HG03342 (cell line): ENCODE measurements at regions not wholly inside any gene's neighbourhood (a gene's known extent, or its start where the extent isn't known, plus 50 kb on each side); places are given as distances from the start of the nearest gene placed in this dataset.
"Not testable (repeated sequence)": the region's sequence is repeated elsewhere in the genome, so short reads cannot be mapped to it uniquely, and the experiment has no call there.

Experiments used
- ATAC-seq: cut with Tn5 transposase; IDR thresholded peaks from one replicate; pipeline ENCODE4 v1.9.1; 2021; ENCODE audit warnings: mild to moderate bottlenecking, moderate library complexity; ENCODE audit not compliant: unreplicated experiment

DNA sequence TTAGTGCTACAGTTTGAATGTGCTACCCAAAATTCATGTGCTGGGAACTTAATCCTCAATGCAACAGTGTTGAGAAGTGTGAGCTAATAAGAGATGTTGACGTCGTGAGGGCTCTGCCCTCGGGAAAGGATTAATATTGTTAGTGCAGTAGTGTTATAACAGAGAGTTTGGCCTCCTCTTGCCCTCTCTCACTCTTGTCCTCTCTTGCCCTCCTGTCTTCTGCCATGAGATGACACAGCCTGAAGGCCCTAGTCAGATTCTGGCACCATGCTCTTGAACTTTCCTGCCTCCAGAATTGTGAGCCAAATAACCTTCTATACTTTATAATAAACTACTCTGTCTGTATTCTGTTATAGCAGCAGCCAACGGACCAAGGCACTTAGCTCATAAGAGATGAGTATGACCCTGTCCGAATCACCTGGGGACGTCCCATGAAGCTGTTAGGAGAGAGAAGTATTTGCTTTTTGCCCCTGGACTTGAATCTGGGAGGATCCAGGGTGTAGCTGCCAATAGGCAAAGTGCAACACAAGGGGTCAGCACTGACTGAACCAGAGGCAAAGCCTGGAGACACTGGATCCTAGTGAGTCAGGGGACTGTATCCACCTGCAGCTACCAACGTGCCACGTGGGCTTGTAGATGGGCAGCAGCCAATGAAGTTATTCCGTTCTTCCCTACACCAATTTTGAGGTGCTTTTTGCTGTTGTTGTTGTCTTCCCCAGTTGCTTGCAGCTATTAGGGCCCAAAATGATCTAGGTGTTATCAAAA is 233.7 kb downstream of the THBS2 start:
- ATAC-seq = no peak

DNA sequence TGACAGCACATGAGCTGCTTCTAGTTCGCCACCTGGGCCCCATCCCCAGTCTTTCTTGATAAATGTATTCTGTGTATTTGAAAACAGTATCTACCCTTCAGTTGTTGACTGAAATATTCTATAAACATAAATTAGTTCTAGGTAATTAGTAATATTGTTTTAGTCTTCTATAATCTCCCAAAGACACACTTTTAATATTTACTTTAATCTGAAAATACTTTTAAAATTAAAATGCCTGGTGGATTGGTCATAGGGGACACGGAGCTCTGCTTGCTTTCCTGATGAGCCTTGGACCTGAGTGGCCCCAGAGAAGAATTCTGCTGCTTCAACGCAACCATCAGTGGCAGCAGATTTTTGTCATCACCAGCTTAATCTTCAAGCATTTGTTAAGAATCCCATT is 234.5 kb downstream of the THBS2 start:
- no peak for ATAC-seq

DNA sequence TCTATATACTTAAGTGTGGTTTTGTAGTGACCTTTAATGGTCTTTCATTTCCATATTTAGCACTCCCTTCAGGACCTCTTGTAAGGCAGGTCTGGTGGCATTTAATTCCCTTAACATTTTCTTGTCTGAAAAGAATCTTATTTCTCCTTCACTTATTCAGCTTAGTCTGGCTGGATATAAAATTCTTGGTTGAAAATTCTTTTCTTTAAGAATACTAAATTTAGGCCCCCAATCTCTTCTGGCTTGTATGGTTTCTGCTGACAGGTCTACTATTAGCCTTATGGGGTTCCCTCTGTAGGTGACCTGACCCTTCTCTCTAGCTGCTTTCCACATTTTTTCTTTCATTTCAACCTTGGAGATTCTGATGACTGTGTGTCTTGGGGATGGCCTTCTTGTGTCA is 236.9 kb downstream of the THBS2 start:
- no peak for ATAC-seq

DNA sequence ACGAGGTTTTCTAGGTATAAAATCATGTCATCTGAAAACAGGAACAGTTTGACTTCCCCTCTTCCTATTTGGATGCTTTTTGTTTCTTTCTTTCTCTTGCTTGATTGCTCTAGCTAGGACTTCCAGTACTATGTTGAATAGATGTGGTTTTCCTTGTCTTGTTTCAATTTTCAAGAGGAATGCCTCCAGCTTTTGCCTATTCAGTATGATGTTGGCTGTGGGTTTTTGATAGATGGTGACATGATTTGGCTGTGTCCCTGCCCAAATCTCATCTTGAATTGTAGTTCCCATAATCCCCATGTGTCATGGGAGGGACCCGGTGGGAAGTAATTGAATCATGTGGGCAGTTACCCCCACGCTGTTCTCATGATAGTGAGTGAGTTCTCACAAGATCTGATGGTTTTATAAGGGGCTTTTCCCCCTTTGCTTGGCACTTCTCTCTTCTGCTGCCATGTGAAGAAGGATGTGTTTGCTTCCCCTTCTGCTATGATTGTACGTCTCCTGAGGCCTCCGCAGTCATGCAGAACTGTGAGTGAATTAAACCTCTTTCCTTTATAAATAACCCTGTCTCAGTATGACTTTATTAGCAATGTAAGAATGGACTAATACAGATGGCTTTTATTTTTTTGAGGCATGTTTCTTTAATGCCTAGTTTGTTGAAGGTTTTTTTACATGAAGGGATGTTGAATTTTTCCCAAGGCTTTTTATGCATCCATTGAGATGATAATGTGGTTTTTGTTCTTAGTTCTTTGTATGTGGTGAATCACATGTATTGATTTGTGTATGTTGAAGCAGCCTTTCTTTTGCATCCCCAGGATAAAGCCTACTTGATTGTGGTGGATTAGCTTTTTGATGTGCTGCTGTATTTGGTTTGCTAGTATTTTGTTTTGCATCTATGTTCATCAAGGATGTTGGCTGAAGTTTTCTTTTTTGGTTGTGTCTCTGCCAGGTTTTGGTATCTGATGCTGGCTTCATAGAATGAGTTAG is 239.1 kb downstream of the THBS2 start:
- ATAC-seq = no peak

DNA sequence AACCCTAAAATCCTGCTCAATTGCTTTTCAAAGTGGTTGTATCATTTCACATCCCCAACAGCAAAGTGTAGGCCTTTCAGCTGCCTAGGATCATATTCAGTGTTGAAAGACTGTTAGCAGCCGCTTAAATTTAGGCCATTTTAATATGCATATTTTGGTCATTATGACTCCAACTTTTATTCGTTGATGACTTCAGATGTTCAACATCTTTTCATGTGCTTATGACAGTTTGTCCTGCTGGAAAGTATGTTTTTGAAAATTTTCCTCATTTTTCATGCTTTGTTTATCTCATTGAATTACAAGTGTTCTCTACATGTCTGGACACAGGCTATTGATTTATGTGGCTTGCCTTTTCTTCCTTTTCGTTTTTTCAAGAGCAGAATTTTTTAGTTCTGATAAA is 244.0 kb downstream of the THBS2 start:
- ATAC-seq = no peak

DNA sequence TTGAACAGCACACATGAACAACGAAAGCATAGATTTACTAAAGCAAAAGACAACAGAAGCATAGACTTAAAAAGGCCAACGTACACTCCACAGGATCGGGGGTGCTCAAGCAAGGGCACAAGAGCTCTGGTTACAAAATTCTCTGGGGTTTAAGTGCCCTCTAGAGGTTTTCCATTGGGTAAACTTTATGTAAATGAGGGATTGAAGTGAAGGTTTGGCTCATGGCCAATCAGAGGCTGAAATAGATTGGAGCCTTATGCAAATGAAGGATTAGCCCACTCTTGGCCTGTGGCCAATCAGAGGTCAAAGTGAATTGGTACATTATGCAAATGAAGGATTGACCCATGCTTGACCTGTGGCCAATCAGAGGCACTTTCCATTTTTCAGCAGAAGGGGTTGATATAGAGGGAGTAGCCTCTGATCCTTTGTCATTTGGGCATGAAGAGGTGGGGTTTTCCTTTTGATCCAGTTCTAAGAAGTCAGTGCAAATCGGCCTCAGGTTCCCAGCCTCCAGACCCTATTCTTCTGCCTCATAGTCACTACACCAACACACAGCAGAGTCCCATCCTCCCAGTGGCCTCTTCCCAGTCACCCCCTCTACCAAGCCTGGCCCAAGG is 244.9 kb downstream of the THBS2 start:
- ATAC-seq = no peak

DNA sequence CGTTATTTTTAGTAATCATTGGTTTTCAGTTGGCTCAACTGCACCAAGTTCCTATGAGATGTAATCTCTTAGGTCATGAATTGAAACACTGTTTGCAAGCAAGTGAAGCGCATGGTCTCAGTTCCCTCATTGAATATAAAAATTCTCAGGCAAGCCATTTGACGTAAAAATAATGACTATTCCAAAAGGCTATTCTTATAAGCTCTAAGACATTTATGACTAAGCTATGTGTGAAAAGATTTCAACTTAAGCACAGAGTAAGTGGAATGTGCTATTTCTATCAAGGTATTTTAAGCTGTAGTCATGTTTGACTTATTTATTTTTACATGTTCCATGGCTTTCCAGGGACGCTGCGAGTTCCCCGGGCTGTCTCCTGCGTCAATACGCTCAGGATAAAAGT is 248.5 kb downstream of the THBS2 start:
- ATAC-seq = no peak

DNA sequence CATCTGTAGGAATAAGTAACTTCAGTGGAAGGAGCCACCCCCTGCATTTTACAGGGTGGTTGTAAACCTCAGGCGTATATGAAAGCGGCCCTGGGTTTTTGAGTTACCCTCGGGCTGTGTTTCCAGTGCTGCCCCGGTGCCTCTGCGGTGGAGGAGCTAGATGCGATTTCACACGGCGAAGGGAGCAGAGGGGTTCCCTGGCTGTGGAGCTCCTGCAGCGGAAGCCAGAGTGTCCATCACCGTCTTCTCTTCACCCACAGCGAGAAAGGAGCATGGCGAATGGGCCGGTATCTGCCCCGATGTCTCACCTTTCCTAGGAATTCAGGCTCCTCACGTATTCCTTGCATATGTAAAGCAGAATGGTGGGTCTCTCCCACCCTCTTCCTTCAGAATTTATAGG is 253.6 kb downstream of the THBS2 start:
- ATAC-seq = no peak

DNA sequence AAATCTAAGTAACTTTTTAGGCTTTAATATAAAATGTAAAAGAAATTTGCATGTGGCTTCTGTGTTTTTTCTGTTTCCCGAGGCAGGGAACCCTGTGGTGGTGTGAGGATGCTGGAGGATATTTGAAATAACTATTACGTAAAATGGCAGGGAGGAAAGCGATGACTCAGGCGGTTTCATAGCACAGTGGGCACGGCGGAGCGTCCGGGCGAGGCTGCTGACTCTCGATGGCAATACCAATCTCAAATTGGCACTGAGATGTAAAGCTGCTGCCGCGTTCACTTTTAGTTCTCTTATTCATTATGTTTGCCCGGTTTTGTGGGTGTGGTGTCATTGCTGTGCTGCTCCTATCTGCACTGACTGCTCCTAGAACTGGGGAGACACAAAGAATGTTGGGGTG is 254.3 kb downstream of the THBS2 start:
- ATAC-seq = no peak

DNA sequence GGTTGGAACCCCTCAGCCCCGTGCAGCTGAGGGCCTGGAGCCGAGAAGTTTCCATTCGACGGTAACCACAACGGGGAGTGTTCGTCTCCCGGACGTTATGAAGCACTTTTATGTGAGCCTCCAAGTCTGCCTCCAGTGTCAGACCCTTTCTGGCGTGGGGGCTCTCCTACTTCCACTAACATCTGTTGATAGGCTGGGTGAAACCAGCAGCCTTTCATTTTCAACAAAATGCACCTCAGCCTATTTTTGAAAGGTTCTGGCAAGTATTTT is 257.4 kb downstream of the THBS2 start:
- ATAC-seq = no peak

DNA sequence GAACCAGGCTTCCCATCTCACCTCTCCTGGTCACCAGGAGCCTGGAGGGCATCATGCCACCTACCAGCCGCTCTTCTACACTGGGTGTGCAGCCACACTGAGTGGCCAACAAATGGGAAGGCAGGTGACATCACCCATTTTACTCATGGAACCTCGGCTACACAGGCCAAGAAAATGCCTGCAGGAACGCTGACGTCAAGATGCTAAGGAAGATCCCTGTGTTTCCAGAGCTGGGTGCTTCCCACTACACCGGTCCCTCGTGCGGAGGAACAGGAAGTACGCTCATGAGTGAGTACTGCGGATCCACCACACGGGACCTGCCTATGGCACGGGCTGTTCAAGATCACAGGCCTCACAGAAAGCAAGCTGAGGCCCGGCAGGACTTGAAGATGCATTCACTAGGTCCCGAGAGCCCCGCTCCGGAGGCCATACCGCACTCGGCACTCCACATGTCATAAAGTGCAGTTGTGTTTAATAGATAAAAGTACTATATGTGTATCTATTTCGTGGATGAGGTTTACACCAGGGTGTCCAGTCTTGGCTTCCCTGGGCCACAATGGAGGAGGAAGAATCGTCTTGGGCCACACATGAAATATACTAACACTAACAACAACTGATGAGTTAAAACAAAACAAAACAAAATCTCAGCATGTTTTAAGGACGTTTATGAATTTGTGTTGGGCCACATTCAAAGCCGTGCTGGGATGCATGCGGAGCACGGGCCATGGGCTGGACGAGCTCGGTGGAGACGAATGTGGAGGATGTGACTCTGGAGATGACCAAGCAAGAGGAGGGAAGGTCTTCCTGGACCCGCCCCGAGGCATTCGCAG is 257.9 kb downstream of the THBS2 start:
- no peak for ATAC-seq

DNA sequence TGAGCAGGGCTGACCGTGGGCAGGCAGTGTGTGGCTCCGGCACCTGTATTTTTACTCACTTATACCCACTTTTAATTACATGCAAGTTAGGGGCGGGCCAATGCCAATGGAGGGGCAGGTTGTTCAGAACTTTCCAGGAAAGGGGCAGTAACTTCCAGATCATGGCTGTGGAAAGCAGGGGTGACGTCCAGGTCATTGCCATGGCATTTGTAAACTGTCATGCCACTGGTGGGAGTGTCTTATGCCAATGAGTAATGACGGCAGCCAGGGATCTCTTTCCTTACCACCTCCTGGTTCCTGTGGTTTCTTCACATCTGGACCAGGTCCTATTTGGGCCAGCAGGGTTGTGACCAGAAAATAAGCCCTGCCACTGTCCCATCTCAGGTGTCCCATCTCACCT is 258.7 kb downstream of the THBS2 start:
- no peak for ATAC-seq

DNA sequence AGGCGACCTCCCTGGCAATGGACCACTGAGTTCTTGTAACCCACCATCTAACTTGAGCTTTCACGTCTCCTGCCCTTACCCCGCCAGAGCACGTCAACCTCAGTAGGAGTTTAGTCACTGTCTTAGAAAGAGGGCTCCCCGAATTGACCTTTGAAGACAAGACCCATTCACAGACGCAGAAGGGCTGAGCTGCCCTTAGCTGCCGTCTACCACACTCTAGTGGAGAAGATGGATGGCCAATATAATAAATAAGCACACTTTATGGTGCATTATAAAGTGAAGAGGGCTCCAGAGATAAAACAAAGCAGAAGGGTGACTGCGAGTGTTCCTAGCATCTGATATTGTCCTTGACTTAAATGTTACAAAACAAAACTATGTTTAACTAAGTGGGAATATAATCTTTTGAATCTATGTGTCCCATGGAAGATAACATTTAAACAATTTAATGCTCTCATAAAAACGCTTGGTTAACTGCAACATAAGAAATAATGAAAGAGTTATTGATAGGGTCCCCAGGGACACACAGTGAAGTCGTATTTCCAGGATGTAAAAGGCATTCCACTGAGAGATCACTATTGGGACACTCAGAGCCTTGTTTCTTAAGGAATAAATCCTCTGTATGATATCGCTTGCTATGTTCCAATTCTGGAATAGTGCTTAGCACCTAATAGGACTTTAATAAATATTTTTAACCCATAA is 261.1 kb downstream of the THBS2 start:
- no peak for ATAC-seq

DNA sequence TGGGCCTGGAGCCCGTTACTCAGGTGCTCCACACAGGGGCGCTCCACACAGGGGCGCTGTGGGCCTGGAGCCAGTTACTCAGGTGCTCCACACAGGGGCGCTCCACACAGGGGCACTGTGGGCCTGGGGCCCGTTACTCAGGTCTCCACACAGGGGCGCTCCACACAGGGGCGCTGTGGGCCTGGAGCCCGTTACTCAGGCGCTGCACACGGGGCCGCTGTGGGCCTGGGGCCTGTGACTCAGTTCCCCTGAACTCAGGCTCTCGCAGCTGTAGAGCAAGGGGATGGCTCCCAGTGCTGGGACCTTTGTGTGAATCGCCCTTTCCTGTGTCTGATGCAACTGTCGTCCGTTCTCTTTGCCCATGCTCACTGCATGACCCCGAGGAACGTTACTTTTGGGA is 262.0 kb downstream of the THBS2 start:
- ATAC-seq = not testable (repeated sequence)

DNA sequence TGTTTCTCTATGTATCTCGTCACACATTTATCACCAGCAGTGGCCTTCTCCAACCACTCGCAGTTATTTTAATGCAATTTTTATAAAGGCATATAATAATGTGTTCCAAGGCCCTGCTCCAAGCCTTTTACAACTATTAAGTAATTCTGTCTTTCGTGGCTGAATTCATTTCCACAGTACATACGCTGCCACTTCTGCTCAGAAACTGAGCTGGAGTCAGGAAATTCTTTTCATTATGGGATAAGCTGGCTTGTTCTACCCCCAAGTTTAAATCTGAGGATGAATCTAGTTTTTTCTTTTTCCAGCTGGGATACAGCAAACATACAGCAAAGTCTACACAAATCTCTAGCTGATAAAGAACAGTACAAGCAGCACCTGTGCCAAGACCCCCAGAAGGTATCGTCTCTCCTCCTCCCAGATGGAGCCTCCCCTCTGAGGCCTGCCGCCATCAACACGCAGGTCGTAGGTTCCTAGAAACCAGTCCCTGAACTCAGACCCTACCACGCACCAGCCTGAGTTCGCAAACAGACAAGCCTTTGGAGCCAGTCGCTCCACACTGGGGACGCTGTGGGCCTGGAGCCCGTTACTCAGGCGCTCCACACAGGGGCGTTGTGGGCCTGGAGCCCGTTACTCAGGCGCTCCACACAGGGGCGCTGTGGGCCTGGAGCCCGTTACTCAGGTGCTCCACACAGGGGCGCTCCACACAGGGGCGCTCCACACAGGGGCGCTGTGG is 263.5 kb downstream of the THBS2 start:
- ATAC-seq = no peak

DNA sequence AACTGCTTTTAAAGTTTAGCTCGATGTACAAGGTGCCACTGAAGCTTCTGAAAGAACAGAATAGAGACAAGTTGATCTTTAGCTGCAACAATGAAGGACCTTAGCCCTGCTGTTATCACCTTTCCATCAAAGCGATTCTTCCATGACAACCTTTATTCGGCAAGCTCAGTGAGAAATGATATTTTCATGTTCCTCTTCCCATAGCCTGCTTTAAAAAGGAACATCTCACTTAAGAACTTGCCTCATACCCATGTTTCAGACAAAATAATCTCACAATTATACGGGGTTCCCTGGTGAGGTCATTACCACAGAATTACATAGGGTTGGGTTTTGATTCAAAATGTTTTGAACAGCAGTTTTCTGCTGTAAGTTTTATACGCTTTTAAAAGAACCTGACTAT is 264.2 kb downstream of the THBS2 start:
- no peak for ATAC-seq

DNA sequence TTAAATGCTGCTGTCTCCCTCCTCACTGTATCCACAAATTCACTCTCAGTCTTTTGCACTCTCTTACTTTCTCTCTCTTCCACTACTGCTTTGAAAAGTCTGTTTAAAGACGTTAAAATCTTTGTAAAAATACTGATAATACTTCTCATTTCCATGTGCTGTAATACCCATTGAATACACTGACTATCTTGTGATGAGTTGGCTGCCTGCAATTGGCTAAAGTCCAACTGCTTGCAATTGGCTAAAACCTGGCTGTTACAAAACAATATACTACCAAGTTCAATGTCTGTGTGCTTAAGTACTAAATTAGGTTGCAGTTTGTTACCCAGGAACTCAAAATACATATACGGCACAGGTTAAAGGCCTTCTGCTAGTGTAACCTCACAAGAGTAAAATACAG is 264.8 kb downstream of the THBS2 start:
- no peak for ATAC-seq

DNA sequence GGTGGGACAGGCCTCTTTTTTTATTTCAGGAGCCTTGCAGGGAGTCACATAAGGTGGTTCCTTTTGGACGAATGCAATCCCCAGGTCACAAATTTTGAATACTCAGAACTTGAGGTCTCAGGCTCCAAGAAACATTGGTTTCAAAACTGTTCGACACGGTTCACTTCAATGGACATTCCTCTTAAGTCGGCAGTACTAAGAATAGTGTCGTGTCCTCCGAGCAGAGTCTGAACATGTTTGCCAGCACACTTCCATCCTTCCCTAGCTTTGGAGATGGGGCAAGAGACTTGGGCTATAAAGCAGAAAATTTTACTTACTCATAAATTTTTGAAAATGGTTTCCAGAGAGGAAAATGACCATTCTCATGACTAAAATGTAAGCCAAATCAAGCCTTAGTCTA is 265.4 kb downstream of the THBS2 start:
- ATAC-seq = no peak

DNA sequence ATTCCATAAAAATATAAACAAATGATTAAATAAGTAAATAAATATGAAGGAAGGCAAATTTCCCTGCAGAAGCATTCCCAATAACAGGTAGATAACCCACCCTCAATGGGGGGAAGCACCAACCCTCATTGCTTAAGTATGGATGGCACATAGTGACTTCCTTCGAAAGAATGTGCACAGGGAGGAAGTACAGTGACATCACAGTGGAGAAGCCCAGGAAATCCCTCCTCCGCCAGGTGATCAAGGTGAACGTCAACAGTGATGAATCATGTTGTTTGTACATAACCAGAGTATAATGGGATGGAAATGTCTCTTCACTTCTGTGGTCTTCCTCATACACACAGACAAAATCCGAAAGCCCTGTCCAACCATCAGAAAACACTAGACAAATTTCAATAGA is 267.9 kb downstream of the THBS2 start:
- ATAC-seq = no peak

DNA sequence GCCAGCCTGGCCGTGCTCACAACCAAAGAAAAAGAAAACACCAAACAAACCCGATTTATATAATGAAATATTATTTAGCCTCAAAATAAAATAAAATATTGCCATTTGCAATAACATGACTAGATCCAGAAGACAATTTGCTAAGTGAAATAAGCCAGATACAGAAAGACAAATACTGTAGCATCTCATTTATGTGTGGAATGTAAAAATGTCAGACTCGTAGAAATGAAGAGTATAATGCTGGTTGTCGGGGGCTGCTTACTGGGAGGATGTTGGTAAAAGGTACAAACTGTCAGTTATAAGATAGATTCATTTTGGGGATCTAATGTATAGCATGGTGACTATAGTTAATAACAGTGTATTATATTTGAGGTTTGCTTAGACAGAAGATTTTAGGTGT is 269.7 kb downstream of the THBS2 start:
- no peak for ATAC-seq
